Coronary artery (tissue), 2 donors: ENCODE measurements at regions not wholly inside any gene's neighbourhood (a gene's known extent, or its start where the extent isn't known, plus 50 kb on each side); places are given as distances from the start of the nearest gene placed in this dataset.

ENCODE experiments used
- DNase-seq: peaks from one replicate; pipeline ENCODE4 v3.0.0-alpha.2; 2017; ENCODE audit warnings: low spot score
- H3K27ac ChIP-seq, 2 donors: fragments of 200-600 bp; sonication (generic); one replicate each; pipeline ENCODE4 v1.5.1; 2016 to 2019
- H3K4me3 ChIP-seq: fragments of 200-600 bp; sonication (generic); 2 replicates; pipeline ENCODE4 v1.5.1; 2016; ENCODE audit warnings: mild to moderate bottlenecking, moderate library complexity
- CTCF ChIP-seq: fragments of 200-600 bp; sonication (generic); IDR thresholded peaks from one replicate; pipeline ENCODE4 v1.5.1; 2019; ENCODE audit warnings: antibody characterized with exemption

- DNase-seq = no peak
- Histone ChIP-seq H3K4me3 (no peak overlapping the region), H3K27ac (no peak overlapping the region)
- TF ChIP-seq CTCF = no peak
Observed at GRCh38 chr5:3925935-3926334, 330.3 kb downstream of the IRX1 start.

- no peak for TF ChIP-seq CTCF
- Histone ChIP-seq H3K4me3 (no peak overlapping the region), H3K27ac (no peak overlapping the region)
- DNase-seq = no peak
Observed at GRCh38 chr5:3929799-3930198, 334.2 kb downstream of the IRX1 start.

- Histone ChIP-seq H3K27ac (no peak overlapping the region), H3K4me3 (no peak overlapping the region)
- DNase-seq = no peak
- TF ChIP-seq CTCF = no peak
Observed at GRCh38 chr5:3931976-3932375, 336.3 kb downstream of the IRX1 start.

GRCh38 chr5:3933536-3933935 lies 337.9 kb downstream of the IRX1 start:
- Histone ChIP-seq H3K4me3 (no peak overlapping the region), H3K27ac (no peak overlapping the region)
- TF ChIP-seq CTCF = no peak
- DNase-seq = no peak

- TF ChIP-seq CTCF = no peak
- Histone ChIP-seq H3K27ac (no peak overlapping the region), H3K4me3 (no peak overlapping the region)
- DNase-seq = no peak
Observed at GRCh38 chr5:3933966-3934365, 338.3 kb downstream of the IRX1 start.

GRCh38 chr5:3943859-3944258 lies 348.2 kb downstream of the IRX1 start:
- H3K4me3 ChIP-seq = no peak overlapping the region
- H3K27ac ChIP-seq = no peak overlapping the region
- no peak for TF ChIP-seq CTCF
- DNase-seq = no peak

- no peak overlapping the region for H3K27ac ChIP-seq
- no peak overlapping the region for H3K4me3 ChIP-seq
- DNase-seq = no peak
- no peak for TF ChIP-seq CTCF
Observed at GRCh38 chr5:3944930-3945329, 349.3 kb downstream of the IRX1 start.
